ENCODE measurements at regions not wholly inside any gene's neighbourhood (a gene's known extent, or its start where the extent isn't known, plus 50 kb on each side); places are given as distances from the start of the nearest gene placed in this dataset.

GRCh38 chr21:33171616-33172169 lies 58.0 kb upstream of the IFNAR2 start:
- no peaks in the 10 kb centered on the region for H3K36me3 ChIP-seq
- DNase-seq: no peak
- TF ChIP-seq POLR2AphosphoS5 (IDR thresholded peaks at IDR 0.05): no peak
- TF ChIP-seq POLR2A (IDR thresholded peaks at IDR 0.05): no peak
- no peak overlapping the region for H3K27ac ChIP-seq
- H3K4me1 ChIP-seq: no peaks in the 10 kb centered on the region
- intact Hi-C loops (cut with DNase I): no loop called here
- H3K27me3 ChIP-seq: peaks cover 0 to 52% (median 10%) of the 10 kb centered on the region in 3 donors
- H3K9me3 ChIP-seq: peaks cover 0 to 1% (median 0%) of the 10 kb centered on the region in 4 donors
- WGBS, 2 donors: 67 to 77% methylated on average over 8 of the region's 8 CpGs
- H3K4me3 ChIP-seq: no peak overlapping the region

GRCh38 chr21:33174756-33175155 lies 55.0 kb upstream of the IFNAR2 start:
- intact Hi-C loops (cut with DNase I): no loop called here
- Histone ChIP-seq H3K4me1 (no peaks in the 10 kb centered on the region), H3K36me3 (no peaks in the 10 kb centered on the region), H3K4me3 (no peak overlapping the region), H3K9me3 (no peaks in the 10 kb centered on the region), H3K27me3 (peaks cover 0 to 23% (median 10%) of the 10 kb centered on the region in 3 donors), H3K27ac (no peak overlapping the region)
- no peak for DNase-seq
- TF ChIP-seq POLR2A (IDR thresholded peaks at IDR 0.05) (no peak), CTCF (IDR thresholded peaks at IDR 0.05) (no peak), POLR2AphosphoS5 (IDR thresholded peaks at IDR 0.05) (no peak), EP300 (IDR thresholded peaks at IDR 0.05) (no peak)
- WGBS, 2 donors: 74 to 76% methylated on average over 4 of the region's 4 CpGs
